NCI-H2196 treated with DMSO at 0.1 percent for 48 hours (cell line): ENCODE measurements at regions not wholly inside any gene's neighbourhood (a gene's known extent, or its start where the extent isn't known, plus 50 kb on each side); places are given as distances from the start of the nearest gene placed in this dataset.
"Not testable (repeated sequence)": the region's sequence is repeated elsewhere in the genome, so short reads cannot be mapped to it uniquely, and the experiment has no call there.

Source experiments
- DNase-seq: peaks from one replicate; lab custom pipeline; 2025; ENCODE audit not compliant: unreplicated experiment; lab: John Stamatoyannopoulos, UW

DNA sequence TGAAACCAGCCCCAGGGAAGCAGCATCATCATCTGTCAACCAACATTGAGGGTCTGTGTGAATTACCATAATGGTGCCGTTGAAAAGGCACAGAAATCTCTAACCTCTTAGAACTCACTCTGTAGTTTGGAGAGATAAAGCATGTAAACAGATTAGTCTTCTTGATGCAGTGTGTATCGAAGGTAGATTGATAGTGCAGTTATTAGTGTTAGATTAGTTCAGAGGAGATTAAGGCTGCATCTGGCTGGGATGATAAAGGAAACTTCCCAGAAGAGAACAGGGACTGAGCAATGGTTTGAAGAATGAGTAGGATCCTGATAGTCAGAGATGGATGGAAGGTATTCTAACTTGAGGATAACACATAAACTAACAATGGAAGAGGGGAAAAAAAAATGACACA, 651.5 kb downstream of the TLE1 start:
- no peak for DNase-seq

DNA sequence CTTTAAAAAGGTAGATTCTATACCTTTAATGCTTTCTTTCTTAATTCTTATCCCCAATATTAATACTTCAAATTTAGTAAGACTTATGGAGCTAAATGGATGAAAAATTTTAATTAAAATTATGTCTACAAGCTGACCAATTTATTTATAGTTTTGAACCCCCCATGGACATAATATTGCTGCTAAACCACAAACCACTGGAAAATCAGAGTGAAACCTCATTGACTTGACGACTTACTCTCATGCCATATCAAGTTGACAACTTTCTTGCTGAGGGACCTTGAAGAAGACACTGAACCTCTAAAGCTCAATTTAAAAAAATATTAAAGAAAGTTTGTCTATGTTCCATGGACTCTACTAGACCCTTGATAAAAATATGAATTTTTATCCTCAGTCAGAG, 653.7 kb downstream of the TLE1 start:
- DNase-seq: no peak

DNA sequence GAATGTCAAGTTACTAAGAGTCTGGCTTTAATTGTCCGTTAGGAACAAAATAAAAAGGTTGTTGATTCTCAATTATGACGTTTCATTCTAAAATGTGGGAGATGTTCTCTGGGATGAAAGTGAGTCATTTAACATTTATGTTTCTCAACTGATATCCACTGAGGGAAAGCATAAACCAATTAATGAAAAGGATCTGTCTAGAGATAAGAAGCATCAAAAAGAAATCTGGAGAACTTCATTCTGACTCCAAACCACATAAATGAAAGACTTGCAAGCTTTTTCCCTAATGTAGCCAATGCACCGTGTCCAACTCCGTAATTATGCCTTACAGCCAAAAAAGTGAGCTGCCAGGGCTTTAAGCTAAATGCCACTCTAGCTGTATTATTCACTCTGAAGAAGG, 654.2 kb downstream of the TLE1 start:
- DNase-seq: no peak

DNA sequence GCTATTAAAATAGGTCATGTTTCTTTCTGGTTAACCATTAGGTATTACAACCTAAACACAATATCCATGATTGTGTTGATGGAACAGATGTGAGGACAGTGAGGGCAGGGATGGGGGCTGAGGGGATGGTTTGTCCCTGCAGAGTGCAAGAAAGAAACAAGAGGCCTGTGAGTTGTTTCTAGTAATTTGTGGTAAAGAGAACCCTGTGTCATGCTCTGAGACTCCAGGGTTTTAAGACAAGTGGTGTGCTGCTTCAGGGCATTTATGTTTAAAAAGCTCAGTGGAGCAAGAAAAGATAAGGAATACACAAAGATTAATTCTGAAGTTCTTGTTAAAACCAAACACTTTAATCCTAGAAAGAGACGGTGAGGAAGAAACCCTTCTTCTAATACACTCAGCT, 656.5 kb downstream of the TLE1 start:
- DNase-seq: no peak

DNA sequence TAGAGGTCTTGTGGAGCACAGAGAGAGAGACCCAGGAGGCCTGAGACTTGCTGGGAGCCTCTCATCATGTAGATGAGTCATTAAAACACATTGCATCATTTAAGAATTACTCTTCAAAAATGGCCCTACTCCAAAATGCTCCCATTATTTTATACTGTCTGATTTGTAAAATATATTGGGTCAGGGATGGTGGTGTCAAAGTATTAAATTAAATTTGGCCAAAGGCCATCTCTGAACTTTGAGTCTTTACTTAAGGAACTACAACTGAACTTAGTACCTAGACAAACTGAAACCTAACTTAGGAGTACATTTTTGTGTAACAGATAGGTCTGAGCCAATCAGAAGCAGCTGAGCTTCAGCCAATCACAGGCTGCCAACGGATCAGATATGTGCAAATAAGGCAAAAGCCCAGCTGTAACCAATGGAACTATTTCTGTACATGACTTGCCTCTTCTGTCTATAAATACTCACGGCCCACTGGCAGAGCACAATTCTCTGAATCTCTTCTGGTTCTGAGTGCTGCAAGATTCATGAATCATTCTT, 657.2 kb downstream of the TLE1 start:
- no peak for DNase-seq

DNA sequence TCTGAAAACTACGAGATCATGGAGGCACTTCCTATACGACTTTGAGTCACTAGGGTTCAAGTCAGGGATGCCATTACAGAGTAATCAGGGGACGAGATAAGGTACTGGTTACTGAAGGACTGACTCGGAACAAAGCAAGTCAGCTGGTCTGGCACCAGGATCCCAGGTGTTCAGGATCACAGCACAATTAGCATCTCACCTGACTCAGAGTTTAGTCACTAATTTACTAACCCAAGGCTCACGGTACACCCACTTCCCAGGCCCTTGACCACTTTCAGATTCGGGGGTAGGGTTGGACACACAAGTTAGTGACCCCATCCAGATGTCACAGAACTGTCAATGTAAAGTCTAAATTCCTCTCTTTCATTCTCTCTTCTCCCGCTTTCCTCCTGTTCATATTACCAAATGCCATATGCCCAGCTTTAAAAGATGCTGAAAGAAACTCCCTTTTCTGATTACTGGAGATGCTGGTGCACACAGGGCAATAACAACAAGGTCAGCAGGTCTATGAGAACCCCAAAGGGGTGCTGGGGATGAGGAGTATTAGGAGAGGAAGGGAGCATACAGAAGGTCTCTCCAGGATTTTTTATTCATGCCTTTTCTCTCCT, 657.8 kb downstream of the TLE1 start:
- no peak for DNase-seq

DNA sequence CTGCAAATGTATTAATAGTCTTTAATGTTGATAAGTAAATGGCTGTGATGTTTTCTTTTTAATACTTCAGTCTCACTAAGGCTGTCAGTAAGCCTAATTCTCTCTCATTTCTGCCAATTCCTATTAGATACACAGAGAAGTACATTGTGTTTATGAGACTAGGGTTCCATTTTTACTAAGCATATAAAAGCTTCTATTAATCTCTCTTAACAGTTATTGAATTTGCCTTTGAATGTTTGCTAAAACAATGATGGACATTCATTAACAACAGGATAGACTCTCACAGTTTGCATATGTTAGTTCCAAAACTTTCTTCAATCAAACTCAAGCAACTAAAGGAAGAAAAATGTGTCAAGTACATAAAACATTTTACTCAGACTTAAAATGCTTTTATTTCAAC, 659.3 kb downstream of the TLE1 start:
- no peak for DNase-seq

DNA sequence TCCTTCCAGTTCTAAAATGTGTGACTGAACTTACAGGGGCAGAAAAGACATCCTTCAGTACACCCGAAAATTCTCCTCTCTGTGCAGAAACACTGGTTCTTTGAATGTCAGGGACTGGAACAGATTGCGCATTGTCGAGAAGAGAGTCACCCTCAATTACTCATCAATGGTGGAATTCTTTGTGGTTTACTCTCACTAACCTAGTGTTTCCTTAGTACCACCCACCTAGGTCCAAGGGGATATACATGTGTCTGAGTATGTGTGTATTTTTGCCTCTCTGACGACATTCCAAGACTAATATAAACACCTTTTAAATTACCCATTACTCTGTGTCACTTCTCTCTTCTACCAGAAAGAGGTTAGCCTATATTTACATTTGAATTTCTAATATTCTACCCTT, 660.8 kb downstream of the TLE1 start:
- DNase-seq: no peak

DNA sequence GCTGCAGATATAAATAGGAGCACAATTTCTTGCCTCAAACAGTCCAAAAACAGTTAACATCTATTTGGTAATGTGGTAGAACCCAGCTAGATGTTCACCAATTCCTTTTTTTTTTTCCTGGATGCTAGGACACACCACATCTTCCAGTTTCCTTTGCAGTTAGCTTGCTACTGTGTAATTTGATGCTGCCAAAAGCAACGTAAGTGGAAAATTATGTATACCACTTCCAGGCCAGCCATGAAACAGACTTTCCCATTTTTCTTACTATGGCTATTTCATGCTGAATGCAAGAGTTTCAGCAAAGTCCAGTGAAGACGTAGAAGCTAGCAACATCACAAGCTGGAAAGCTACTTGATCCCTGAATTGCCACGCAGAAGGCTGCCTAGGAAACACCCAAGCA, 667.2 kb downstream of the TLE1 start:
- DNase-seq: no peak

DNA sequence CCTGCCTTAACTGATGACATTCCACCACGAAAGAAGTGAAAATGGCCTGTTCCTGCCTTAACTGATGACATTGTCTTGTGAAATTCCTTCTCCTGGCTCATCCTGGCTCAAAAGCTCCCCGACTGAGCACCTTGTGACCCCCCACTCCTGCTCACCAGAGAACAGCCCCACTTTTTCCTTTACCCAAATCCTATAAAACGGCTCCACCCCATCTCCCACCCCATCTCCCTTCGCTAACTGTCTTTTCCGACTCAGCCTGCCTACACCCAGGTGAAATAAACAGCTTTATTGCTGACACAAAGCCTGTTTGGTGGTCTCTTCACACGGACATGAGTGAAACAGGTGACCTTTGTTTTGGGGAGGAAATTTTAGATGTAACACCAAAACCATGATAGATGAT, 674.4 kb downstream of the TLE1 start:
- not testable (repeated sequence) for DNase-seq

DNA sequence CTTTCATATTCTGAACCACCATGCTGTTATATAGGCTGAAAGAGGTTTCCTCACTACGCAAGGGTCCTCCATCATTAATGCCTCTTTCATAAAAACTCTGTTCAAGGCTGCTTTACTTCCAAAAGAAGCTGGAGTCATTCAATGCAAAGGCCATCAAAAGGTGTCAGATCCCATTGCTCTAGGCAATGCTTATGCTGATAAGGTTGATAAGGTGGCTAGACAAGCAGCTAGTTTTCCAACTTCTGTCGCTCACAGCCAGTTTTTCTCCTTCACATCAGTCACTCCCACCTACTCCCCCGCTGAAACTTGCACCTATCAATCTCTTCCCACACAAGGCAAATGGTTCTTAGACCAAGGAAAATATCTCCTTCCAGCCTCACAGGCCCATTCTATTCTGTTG, 676.2 kb downstream of the TLE1 start:
- not testable (repeated sequence) for DNase-seq

DNA sequence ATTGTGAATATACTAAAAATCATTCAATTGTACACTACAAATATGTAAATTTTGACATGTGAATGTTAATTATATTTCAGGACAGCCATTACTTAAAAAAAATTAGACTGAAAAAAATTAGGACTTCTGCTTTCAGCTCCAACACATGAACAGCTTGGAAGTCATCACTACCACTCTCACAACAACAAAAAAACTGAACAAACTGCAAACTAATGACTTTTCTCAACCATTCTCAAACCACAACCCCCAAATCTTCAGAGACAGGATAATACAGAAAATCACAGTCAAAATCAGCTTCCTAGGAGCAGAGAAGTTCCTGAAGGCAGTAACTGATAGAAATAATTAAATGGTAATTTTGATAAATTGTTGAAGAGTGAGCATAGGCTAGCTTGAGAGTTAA, 686.4 kb downstream of the TLE1 start:
- no peak for DNase-seq

DNA sequence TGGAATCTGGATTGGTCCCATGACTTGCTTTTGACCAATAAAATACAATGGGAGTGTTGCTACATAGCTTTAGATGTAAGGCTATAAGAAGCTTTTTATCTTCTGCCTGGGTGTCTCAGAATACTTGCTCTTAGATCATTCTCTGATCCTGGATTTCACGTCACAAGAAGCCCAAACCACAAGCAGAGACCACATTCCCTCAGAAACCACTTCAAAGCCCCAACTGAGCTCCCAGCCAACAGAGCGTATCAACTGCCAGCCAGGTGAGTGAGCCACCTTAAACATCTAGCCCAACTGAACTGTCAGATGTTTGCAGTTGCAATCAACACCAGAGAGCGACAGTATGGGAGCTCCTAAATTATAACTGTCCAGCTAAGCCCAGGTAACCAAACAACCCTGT, 687.1 kb downstream of the TLE1 start:
- DNase-seq: no peak

DNA sequence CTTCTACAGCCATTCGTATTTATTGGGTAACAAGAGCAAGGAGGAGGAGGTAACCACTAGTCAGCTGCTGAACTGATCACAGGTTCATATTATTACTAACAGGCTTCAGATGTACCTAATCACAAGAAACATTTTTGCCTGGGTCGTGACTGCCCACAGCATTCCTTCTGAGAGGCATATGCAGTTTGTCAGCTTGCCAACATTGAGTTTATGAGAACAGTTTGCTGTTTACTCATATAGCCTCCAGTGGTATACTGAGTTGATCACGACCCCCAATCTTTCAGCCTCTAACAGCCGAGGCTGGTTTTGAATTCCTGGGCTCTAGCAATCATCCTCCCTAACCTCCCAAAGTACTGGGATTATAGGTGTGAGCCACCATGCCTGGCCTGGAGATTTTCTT, 693.6 kb downstream of the TLE1 start:
- DNase-seq: no peak

DNA sequence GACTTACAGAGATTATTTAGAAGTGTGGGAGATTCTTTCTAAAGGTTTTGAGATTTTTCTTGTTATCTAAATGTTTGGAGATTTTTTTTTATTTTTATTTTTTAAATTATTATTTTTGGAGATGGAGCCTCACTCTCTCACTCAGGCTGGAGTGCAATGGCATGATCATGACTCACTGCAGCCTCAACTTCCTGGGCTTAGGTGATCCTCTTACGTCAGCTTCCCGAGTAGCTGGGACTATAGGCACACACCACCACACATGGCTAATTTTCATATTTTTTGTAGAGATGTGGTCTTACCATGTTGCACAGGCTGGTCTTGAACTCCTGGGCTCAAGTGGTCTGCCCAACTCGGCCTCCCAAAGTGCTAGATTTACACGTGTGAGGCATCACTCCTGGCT, 694.5 kb downstream of the TLE1 start:
- DNase-seq: no peak

DNA sequence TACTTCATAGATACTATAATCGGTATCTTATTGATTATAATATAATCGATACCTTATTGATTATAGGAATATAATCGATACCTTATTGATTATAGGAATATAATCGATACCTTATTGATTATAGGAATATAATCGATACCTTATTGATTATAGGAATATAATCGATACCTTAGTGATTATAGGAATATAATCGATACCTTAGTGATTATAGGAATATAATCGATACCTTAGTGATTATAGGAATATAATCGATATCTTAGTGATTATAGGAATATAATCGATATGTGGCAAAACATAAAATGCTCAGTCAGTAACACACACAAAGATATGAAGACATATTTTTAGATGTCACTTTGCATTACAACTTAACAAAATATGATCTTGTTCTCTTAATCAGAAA, 703.8 kb downstream of the TLE1 start:
- DNase-seq: not testable (repeated sequence)

DNA sequence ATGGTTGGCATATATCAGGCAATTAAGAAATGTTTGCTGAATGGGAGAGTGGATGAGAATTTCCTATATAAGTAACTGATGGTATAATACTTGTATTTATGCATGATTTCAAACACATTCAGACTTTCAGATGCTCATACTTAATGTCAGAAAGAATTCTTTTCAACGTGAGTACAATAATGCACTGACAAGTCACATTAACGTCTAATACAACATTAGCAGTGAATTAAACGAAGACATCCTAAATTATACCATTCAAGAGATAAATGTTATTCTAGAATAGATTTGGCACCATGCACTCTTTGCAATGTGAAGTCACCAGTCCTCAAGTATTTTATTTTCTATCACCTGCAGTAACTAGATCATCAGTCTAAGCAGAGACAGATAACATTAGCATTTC, 712.9 kb downstream of the TLE1 start:
- DNase-seq: no peak

DNA sequence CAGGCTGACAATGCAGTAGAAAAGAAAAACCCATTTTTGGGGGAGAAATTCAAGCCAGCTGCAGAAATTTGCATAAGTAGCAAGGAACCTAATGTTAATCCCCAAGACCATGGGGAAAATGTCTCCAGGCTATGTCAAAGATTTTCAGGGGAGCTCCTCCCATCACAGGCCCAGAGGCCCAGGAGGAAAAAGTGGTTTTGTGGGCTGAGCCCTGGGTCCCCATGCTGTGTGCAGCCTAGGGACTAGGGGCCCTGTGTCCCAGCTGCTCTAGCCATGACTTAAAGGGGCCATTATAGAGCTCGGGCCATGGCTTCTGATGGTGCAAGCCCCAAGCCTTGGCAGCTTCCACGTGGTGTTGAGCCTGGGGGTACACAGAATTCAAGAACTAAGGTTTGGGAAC, 719.0 kb downstream of the TLE1 start:
- not testable (repeated sequence) for DNase-seq

DNA sequence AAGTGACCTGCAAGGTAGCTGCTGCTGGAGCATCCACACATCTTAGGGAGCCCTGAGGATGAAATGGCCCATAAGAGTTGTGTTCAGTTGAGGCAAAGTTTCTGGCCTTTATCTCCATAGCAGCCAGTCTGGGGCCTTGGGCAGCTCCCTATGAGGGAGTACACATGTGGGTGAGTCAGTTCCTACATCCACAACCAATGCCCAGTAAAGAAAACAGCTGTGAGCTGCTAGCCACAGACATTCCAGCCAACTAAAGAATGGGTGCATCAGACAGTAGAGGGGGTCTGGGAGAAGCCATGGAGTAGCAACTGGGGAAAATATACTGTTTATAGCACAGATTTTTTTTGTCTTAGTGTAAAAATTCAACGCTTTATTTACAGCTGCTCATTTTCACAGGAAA, 720.7 kb downstream of the TLE1 start:
- DNase-seq: no peak

DNA sequence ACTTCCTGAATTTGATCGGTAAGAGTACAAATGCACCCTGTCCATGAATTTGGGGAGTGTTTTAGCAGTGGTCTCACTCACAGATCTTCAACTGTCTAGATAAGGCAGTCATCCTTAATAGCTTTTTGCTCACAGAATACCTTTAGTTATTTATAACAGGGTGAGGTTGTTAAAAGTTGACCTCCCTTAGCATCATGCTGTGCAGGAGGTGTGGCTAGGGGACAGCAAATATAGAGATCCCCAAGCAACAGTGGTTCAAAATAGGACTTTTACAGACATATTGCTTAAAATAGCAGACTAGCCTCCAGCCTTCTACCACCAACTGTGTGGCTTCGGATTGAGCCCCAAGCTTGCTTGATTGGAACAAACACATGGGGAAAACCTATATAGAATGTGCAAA, 724.4 kb downstream of the TLE1 start:
- no peak for DNase-seq

DNA sequence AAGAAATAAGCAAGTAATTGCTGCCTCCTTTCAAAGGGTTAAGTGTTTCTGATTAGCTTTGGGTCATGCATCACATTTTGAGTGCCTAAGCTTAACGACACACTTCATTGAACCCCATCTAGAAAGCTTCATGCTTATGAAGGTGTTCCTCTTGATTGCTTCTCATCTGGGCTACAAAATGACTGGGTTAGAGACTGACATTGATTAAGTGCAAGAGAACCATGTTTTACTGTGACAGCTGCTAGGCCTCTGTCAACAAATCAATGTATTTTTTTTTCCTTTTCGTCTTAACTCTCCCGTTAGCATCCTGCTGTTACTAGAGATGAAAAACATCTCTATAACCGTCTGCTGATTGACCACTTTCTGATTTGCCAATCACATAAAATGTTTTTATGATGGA, 725.0 kb downstream of the TLE1 start:
- no peak for DNase-seq

DNA sequence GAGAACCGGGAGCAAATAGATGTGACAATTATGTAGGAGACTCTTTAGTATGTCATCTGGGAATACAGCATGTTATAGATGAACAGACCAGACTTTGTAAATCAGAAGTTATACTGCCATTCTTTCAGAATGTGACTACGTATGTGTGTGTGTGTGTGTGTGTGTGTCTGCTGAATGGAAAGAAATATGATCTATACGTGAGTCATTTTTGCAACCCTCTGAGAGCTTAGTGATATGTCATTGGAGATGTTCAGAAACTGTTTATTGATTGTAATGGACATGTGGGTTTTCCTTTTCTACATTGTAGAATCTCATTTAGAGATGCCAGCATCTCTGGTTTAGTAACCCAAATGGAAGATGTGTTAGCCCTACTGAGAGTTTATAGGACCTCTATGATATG, 731.5 kb downstream of the TLE1 start:
- DNase-seq: no peak

DNA sequence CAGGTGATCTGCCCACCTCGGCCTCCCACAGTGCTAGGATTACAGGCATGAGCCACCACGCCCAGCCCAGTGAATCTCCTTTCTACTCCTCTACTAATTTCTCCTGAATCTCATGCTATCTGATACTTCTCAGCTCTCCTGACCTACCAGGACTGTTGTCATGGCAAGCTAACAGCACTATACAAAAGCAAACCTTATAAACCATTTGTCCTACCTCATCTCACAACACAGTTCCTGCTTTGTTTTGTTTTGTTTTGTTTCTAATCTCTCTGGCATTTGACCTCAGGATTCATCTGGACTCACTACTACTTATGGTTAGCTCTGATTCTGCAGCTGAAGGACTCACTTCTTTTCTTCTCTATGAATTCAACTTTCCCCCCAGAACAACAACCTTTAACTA, 734.8 kb downstream of the TLE1 start:
- DNase-seq: no peak
